HG02571 (cell line): ENCODE measurements at regions not wholly inside any gene's neighbourhood (a gene's known extent, or its start where the extent isn't known, plus 50 kb on each side); places are given as distances from the start of the nearest gene placed in this dataset.
"Not testable (repeated sequence)": the region's sequence is repeated elsewhere in the genome, so short reads cannot be mapped to it uniquely, and the experiment has no call there.

ENCODE experiments used
- ATAC-seq: cut with Tn5 transposase; IDR thresholded peaks from one replicate; pipeline ENCODE4 v1.9.1; 2021; ENCODE audit warnings: mild to moderate bottlenecking, moderate library complexity; ENCODE audit not compliant: unreplicated experiment

DNA sequence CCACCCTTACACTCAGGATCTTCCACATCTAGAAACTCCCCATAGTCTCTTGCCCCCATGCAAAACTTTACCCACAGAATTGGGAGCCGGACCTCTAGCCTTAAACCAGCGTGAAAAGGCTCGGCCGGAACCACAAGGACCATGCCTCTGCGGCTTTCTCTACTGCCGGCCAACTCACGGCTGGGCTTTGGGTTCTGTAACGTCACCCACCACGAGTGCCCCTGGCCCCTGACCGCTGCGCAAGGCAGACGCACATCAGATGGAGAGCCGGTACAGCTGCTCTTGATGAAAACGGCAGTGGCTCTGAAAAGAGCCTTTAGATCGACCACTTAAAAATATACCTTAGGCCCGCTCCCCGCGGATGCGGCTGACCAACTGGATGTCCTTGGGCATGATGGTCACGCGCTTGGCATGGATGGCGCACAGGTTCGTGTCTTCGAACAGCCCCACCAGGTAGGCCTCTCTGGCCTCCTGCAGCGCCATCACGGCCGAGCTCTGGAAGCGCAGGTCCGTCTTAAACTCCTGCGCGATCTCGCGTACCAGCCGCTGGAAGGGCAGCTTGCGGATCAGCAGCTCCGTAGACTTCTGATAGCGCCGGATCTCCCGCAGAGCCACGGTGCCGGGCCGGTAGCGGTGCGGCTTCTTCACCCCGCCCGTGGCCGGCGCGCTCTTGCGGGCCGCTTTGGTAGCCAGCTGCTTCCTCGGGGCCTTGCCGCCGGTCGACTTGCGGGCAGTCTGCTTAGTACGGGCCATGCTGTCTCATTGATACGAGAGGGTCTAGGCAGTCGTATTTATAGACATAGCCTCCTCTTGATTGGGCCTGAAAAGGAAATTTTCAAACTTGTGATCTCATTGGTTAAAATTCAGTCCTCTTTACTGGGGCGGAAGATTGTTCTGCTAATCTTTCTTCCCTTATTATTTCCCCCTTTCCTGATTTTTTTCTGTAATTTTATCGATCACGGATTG lies 66.3 kb downstream of the FAM72C start:
- not testable (repeated sequence) for ATAC-seq

DNA sequence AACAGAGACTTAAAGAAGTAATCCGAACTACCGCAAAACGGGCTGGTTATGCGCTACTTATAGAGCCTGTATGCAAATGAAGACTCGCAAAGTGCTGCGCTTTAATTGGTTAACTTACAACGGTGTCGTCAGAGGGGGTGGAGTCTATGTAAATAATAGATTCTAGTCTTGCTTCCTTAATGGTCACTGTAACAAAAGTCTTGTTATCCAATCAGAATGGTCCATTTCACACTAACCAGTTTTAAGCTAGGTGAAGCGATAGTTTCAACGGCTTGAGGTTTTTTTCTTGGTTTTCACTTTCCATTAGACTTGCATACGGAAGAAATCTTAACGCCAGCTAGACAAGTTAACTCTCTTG lies 67.2 kb downstream of the FAM72C start:
- not testable (repeated sequence) for ATAC-seq

DNA sequence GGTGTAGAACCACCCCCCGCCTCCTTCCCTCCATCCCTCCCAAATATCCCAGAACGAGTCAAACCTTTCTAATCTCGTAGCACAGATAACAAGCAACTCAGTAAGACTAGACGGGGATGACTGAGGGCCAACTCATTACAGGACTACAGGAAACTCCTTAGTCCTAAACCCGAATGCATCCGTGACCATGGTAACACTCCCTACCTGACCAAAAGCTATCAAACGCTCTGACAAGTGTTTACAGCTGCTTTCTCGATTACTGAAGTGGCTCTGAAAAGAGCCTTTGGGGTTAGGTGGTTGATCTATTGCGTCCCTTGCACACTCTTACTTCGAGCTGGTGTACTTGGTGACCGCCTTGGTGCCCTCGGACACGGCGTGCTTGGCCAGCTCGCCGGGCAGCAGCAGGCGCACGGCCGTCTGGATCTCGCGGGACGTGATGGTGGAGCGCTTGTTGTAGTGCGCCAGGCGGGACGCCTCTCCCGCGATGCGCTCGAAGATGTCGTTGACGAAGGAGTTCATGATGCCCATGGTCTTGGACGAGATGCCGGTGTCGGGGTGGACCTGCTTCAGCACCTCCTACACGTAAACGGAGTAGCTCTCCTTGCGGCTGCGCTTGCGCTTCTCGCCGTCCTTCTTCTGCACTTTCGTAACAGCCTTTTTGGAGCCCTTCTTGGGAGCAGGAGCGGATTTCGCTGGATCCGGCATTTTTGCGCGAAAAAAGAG lies 67.7 kb downstream of the FAM72C start:
- not testable (repeated sequence) for ATAC-seq

DNA sequence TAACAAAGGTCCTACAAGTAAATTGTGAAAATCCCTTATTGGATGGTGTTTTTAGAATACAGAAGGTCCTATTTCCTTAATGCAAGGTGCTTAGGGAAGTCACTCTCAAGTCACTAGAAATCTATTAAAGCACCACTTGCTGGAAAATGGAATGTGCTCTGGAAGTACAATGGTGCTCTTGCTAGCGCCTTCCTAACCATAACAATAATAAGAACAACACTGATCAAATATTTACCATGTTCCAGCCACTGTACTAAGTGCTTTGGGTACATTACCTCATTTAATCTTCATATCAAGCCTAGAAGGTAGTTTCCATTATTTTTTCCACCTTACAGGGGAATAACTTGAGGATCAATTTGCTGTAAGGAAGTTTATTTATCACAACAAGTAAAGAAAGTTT lies 75.4 kb downstream of the FAM72C start:
- not testable (repeated sequence) for ATAC-seq

DNA sequence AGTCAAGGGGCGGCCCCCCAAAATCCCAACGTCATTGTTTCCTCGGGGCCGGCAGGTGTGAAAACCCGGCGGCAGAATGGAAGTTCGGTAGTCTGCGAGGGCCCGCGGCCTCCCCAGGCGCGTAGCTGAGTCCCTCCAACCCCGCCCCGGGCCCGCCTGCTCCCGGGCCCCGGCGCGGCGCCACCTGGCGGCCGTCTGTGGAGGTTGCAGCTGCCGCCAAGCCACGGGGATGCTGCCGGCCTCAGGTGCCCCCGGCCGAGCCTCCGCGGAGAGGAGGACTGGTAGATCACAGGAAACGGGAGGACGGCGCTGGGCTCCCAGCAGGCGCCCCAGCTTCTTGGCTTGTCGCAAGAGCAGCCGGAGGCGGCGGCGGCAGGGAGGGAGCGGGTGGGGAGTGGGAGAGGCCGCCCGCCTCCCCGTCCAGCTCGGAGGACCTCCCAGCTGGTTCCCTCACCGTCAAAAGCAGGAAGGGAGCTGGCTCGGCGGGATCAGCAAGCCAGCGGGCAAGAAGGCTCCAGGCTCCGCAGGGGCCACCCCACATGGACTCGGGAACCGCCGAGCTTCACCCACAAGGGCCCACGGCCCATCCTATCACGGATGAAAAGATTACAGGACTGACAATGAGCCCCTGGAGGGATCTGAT lies 86.7 kb downstream of the FAM72C start:
- ATAC-seq = peak; percentile 82

DNA sequence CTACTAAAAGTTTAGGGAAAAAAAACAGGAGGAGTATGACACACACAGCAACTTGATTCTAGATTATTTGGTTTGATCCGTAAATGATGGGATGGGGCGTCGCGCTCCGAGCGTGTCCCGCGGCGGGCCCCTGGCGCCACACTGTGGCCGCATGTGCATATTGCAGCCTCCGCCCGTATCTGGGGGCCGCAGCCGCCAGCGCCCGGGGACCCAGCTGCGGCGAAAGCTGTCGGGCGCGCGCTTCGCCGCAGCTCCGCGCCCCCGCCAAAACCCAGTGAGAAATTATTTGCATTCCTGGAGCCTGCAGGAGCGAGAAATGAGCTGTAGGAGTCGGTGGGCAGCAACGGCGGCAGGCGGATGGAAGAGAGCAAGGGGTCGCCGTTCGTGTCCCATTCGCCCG lies 87.3 kb downstream of the FAM72C start:
- ATAC-seq = peak; percentile 76

DNA sequence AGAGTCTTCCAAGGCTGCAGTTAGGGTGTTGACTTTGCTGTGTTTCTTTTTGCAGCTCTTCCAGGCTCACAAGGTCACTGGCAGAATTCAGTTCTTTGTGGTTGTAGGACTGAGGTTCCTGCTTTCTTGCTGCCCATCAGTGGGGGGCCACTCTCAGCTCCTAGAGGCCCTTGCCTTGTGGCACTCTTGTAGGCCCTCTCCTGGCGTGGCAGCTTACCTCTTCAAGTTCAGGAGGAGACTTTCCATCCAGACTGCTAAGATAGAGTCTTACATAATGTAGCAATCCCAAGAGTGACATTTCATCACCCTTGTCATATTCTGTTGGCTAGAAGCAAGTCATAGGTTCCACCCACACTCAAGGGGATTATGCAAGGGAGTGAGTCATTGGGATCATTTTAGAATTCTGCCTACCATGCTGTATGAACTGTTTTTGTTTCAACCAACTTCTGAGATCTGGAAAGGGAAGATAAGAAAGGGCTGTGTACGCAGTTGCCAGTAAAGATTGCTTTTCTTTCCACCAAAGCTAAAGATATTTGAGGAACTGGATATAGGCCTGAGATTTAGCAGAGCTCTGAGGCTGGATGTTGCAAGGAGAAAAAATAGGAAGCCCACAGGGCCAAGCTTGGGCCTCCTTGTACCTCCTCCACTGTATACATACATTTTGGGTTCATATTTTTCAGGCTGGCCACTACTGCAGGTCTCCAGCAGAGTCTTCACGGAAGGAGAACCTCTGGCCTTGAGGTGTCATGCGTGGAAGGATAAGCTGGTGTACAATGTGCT lies 91.8 kb downstream of the FAM72C start:
- ATAC-seq = not testable (repeated sequence)

DNA sequence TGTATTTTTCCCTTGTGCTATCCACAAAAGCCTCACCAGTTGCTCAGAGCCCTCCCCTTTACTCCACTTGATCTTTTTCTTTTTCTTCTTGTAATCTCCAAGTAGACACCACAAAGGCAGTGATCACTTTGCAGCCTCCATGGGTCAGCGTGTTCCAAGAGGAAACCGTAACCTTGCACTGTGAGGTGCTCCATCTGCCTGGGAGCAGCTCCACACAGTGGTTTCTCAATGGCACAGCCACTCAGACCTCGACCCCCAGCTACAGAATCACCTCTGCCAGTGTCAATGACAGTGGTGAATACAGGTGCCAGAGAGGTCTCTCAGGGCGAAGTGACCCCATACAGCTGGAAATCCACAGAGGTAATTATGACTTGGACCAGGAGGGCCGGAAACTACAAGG lies 95.8 kb downstream of the FAM72C start:
- not testable (repeated sequence) for ATAC-seq

GRCh38 chr1:143874625-143875024 lies 97.2 kb downstream of the FAM72C start:
- ATAC-seq = not testable (repeated sequence)

DNA sequence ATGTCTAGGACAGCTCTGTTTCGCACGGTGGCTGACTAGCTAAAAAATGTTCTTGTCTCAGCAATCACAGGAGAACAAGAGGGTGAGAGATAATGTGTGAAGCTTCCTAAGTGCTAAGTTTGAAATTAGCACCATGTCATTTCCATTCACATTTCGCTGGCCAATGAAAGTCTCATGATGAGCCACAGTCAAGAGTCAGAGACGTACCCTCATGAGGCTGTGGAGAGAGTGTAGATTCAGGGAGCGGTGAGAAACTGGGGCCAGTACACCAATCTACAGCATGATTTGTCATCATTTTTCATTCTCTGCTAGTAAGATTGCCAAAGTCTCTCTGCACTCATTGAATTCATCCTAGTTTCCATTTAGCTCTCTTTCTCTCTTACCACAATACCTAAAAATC lies 98.1 kb downstream of the FAM72C start:
- ATAC-seq = not testable (repeated sequence)

GRCh38 chr1:143870388-143870787 lies 101.4 kb downstream of the FAM72C start:
- ATAC-seq = not testable (repeated sequence)

- not testable (repeated sequence) for ATAC-seq
Observed at GRCh38 chr1:143867590-143868220, 104.1 kb downstream of the FAM72C start.

GRCh38 chr1:143863901-143864520 lies 107.8 kb downstream of the FAM72C start:
- ATAC-seq = not testable (repeated sequence)

DNA sequence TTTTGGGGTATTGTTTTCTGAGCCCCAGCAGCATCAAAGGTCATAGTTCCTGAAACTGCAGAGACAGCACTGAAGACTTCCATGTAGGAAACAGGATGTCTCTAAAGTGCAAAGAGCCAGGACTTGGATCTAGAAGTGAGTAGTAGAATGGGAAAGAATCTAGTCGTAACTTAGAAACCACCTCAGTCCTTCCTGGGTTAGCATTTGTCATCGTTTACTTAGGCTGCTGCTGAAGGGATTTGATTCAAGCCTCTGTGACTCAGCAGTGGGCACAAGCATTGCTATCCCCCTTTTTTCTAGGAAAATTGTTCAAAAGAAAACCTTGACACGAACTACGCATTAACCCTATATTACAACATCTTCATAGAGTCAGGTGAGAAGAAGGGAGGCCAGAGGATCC lies 109.1 kb downstream of the FAM72C start:
- ATAC-seq = not testable (repeated sequence)

- ATAC-seq = not testable (repeated sequence)
Observed at GRCh38 chr1:143861306-143861705, 110.5 kb downstream of the FAM72C start.

DNA sequence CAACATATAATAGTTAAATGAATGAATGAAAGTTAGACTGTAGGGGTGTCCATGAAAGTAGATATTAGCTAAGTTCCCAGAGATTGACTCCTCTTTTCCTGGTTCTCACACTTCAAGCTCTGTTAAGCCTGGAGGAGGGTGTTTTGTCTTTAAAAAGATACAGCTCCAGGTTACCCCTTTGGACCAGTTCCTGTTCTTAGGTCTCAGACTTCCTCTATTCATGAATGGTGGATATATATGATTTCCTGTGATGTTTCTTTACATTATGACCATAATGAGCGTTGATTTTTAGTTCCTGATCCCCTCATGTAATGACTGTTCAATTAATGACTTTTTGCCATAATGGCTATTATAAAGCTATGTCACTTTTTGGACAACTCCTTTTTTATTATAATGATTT lies 115.9 kb downstream of the FAM72C start:
- not testable (repeated sequence) for ATAC-seq

GRCh38 chr1:143854069-143854468 lies 117.7 kb downstream of the FAM72C start:
- ATAC-seq = not testable (repeated sequence)

GRCh38 chr1:143850637-143851036 lies 121.1 kb downstream of the FAM72C start:
- not testable (repeated sequence) for ATAC-seq

DNA sequence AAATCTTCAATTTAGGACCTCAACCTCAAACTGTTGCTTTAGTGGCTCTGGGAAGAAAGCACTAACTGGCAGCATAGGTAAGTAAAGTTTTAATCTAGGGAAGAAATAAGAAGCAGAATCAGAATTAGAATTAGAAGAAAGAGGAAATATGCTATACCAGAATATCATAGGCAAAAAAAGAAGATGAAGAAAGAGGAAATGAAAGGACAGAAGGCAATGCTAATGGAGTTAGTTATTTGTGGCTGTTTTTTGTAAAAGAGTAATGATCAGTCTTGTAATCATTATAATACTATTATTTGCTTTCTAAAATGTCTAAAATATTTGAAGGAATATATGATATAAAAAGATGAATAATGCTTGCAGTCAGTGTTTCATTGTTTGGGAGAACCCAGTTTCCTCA lies 122.9 kb downstream of the FAM72C start:
- not testable (repeated sequence) for ATAC-seq

DNA sequence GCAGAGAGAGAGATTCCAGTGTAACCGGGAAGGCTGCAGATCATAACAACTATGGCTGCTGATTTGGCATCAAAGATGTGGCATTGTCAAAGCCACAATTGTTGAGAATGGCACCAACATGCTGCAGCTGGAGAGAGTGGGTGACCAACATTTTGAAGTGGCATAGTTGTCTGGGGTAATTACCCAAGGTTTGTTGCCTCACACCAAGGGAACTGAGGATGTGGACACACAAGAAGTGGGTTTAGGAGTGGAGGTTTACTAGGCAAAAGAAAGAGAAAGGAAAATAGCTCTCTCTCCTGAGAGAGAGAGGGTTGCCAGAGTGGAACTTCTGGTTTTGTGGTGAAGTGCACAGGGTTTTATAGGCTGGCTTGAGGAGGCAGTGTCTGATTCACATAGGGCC lies 126.6 kb downstream of the FAM72C start:
- not testable (repeated sequence) for ATAC-seq
